Left kidney (tissue), 1 donor: ENCODE measurements at regions not wholly inside any gene's neighbourhood (a gene's known extent, or its start where the extent isn't known, plus 50 kb on each side); places are given as distances from the start of the nearest gene placed in this dataset.
"Not testable (repeated sequence)": the region's sequence is repeated elsewhere in the genome, so short reads cannot be mapped to it uniquely, and the experiment has no call there.

Experiments used
- DNase-seq: peaks from one replicate; pipeline ENCODE4 v3.0.0-alpha.2; 2013

GRCh38 chr2:11877764-11878163 lies 131.3 kb downstream of the LPIN1 start:
- DNase-seq = no peak

DNA sequence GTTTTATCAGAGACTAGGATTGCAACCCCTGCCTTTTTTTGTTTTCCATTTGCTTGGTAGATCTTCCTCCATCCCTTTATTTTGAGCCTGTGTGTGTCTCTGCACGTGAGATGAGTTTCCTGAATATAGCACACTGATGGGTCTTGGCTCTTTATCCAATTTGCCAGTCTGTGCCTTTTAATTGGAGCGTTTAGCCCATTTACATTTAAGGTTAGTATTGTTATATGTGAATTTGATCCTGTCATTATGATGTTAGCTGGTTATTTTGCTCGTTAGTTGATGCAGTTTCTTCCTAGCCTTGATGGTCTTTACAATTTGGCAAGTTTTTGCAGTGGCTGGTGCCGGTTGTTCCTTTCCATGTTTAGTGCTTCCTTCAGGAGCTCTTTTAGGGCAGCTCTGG lies 138.8 kb downstream of the LPIN1 start:
- not testable (repeated sequence) for DNase-seq

- DNase-seq = not testable (repeated sequence)
Observed at GRCh38 chr2:11886899-11887298, 140.5 kb downstream of the LPIN1 start.

DNA sequence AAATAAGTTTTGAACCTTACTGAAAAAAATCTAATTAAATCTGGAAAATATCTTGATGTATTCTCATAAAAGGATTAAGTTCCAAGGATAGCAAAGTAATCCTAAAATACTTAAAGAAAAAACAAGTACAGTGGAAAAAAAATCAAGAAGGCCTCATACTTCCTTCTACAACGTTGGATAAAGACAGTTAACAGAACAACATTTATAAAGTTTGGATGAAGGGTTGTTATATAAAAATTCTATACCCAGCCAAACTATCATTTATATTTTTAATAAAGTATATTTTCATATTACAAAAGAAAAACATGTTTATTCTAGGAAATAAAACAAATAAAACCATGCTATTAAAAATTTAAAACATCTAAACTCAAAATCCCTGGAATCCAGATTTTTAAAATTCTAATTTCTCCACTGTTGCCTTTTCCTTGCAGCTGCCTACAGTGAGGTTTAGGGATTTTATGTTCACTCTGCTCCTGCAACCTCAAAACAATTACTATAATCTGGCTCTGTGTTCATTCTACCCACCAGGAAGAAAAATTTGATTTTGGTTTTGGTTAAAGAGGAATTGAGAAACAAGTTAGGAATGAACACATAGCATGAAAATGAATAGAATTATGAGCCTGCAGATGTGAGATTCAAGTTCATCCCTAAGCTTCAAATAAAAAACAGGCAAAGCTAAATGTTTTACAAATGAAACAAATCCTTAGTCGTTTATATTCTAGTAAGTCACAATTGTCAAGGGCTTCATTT lies 142.8 kb downstream of the LPIN1 start:
- no peak for DNase-seq

- DNase-seq = no peak
Observed at GRCh38 chr2:11889854-11890253, 143.4 kb downstream of the LPIN1 start.

- DNase-seq = no peak
Observed at GRCh38 chr2:11891028-11891427, 144.6 kb downstream of the LPIN1 start.

- no peak for DNase-seq
Observed at GRCh38 chr2:11891671-11892440, 145.4 kb downstream of the LPIN1 start.

- DNase-seq = no peak
Observed at GRCh38 chr2:11896386-11896785, 150.0 kb downstream of the LPIN1 start.

GRCh38 chr2:11898576-11898975 lies 152.1 kb downstream of the LPIN1 start:
- no peak for DNase-seq

GRCh38 chr2:11899264-11899818 lies 152.9 kb downstream of the LPIN1 start:
- no peak for DNase-seq

- DNase-seq = not testable (repeated sequence)
Observed at GRCh38 chr2:11900891-11901290, 154.5 kb downstream of the LPIN1 start.

DNA sequence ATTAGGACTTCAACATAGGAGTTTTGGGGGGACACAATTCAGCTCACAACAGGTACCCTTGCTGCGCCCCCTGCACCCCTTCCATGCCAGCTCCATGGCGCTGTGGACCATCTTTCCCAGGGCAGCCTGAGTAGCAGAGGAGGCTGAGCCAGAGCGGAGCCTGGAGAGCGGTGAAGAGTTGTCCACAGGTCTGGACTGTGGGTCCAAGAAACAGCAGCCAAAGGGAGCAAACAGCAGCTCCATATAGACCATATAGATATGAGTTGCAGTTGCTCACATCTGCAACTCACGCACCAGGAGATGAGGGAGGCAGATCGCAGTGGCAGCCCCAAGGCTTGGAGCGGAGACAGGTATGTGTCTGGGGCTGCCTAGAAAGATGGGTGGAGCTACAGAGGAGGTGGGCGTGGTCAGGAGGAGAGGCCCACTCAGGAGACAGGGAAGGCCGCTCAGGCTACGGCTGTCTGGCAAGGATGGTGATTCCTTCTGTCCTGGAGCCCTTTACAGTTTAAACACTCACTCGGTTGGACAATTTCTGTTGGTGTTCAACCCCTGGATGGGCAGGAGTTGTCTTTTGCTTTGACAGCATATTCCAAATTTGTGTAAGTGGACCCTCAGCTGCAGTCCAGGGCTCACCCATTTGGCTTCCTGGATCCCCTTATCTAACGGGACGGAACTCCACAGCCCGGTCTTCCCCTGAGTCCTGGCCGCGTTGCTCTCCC lies 155.1 kb downstream of the LPIN1 start:
- DNase-seq = no peak

DNA sequence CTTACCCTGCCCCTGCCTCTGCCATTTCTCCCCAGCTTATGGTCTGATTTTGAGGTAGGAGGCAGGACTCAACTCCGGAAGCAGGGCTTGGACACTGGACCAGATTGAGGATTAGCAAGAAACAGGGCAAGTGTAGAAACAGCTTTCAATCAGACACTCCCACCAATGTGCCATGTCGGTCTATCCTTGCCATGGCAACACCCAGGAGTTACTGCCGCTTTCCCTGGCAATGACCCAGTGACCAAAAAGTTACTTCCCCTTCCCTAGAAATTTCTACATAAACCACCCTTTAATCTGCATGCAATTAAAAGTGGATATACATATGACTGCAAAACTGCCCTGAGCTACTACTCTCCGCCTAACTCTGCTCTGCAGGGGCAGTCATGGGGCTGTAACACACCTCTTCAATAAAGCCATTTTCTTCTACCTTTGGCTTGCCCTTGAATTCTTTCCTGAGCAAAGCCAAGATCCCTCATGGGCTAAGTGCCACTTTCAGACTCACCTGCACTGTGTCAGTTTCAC lies 156.7 kb downstream of the LPIN1 start:
- DNase-seq = no peak

GRCh38 chr2:11904029-11904428 lies 157.6 kb downstream of the LPIN1 start:
- DNase-seq = no peak

GRCh38 chr2:11904941-11905340 lies 158.5 kb downstream of the LPIN1 start:
- DNase-seq = no peak

DNA sequence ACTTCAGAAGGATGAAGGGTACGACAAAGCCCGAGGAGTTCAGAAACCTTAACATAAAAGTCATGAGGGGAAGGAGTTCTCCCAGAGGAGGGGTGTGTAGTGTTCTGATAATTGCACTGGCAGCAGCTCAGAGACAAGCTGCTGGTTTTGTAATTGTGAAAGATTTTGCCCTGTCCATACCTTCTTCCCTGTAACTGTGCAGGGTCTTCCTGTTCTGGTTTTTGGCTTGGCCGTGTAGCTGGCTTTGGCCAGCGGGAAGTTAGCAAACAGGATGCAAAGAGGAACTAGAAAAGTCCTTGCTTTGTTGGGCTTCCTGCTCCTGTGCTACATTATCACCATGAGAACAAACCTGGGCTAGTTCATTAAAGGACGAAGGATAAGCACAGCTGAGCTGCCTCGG lies 160.8 kb downstream of the LPIN1 start:
- DNase-seq = no peak

DNA sequence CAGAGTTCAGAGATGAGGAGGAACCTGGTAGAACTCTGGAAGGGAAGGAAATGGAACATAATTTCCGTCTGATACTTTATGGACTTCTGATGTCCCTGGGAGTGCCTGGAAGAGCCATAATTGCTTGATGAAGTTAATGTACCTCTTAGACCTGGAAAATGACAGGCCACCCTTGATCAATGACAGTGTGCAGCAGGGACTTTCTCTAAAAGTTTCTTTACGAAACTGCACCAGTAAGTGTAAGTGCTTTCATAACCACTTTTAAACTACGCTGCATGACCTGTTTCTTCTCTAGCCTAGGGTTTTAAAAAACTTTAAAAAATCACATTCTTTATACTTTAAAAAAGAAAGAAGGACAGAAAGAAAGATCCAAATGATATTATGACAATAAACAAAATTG lies 164.5 kb downstream of the LPIN1 start:
- no peak for DNase-seq

DNA sequence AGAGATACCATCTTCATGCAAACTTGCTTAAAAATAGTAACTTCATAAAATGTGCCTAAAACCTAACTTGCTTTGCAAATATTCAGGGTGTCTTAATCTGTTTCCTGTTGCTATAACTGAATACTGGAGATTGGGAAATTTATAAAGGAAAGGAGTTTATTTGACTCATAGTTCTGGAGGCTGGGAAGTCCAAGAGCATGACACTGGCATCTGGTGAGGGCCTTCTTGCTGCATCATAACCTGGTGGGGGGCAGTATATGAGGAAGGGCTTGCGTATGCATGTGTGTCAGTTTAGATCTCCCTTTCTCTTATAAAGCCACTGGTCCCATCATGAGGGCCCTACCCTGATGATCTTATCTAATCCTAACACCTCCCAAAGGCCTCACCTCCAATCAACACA lies 166.5 kb downstream of the LPIN1 start:
- no peak for DNase-seq

GRCh38 chr2:11914455-11914854 lies 168.0 kb downstream of the LPIN1 start:
- no peak for DNase-seq

DNA sequence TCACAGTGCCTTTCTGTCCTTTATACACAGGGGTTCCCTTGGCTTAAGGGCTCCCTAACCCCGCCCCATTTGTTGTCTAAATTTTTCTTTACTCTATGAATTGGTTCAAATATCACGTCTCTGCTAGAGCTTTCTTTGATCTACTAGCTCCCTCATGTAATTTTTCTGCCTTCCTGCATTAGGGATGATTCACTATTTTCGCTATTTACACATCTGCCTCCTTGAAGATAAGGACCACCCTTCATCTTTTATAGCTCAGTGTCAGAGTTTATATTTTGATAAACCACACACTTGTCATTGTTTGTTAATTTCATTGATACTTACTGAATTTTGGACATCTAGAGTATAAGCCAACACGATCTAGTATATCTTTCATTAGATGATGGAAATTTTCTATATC lies 169.2 kb downstream of the LPIN1 start:
- DNase-seq = no peak

DNA sequence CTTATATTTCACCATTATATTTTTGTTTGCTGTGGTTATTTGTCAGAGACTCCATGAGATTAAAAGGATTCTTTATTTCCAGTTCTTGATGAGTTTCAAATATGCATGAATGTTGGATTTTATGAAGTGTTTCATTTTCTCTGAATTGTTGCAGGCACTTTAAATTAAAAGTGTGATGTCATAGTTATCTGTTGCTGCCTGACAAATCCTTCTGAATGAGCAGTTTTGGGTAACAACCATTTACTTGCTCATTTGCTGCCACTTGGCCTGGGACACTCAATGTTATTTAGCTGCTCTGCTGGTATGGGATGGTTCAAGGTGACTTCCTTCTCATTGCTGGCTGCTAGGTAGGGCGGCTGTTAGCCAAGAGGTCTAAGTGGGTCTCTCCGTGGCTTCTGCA lies 173.5 kb downstream of the LPIN1 start:
- no peak for DNase-seq

- DNase-seq = no peak
Observed at GRCh38 chr2:11920993-11921583, 174.7 kb downstream of the LPIN1 start.
